ENCODE measurements at regions not wholly inside any gene's neighbourhood (a gene's known extent, or its start where the extent isn't known, plus 50 kb on each side); places are given as distances from the start of the nearest gene placed in this dataset.
A peak's percentile ranks its signal among the peaks of the same experiment; 100 is the strongest.

DNA sequence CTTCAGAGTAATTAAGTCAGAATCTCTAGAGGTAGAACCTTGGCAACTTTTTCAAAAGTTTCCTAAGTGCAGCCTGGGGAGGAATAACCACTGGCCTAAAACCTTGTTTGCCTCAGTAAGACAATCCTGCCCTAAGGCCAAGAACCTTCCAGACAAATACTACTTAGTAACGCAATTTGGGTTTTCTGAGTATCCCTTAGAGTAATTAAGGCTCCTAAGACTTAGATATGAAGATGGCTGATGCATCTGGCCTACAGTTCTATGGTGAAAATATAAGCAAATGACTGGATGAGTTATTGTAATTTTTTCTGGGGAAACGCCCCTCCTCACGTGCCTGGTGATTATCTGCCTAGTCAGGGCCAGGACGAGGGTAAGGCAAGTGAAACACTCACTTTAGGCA, 95.7 kb upstream of the DLX2 start:
- ATAC-seq (no peak), DNase-seq (no peak)
- 85 to 87% (median 85%) methylated on average over 4 of the region's 4 CpGs for WGBS, 3 donors
- intact Hi-C loops (cut with DNase I), result no loop called here
- H3K27me3 ChIP-seq (ENCODE audit: insufficient read depth in 3 of 3, low read length in 2 of 3), result no peaks in the 10 kb centered on the region
- peaks cover 13% of the 10 kb centered on the region for H3K9me3 ChIP-seq
- no peaks in the 10 kb centered on the region for H3K36me3 ChIP-seq (ENCODE audit: insufficient read depth in 1 of 2, low read depth in 1 of 2)
- H3K4me3 ChIP-seq, result no peak overlapping the region
- no peak overlapping the region for H3K27ac ChIP-seq
- H3K4me1 ChIP-seq, result no peaks in the 10 kb centered on the region
- TF ChIP-seq, protein P1, sequence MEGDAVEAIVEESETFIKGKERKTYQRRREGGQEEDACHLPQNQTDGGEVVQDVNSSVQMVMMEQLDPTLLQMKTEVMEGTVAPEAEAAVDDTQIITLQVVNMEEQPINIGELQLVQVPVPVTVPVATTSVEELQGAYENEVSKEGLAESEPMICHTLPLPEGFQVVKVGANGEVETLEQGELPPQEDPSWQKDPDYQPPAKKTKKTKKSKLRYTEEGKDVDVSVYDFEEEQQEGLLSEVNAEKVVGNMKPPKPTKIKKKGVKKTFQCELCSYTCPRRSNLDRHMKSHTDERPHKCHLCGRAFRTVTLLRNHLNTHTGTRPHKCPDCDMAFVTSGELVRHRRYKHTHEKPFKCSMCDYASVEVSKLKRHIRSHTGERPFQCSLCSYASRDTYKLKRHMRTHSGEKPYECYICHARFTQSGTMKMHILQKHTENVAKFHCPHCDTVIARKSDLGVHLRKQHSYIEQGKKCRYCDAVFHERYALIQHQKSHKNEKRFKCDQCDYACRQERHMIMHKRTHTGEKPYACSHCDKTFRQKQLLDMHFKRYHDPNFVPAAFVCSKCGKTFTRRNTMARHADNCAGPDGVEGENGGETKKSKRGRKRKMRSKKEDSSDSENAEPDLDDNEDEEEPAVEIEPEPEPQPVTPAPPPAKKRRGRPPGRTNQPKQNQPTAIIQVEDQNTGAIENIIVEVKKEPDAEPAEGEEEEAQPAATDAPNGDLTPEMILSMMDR (IDR thresholded peaks at IDR 0.05), result no peak

DNA sequence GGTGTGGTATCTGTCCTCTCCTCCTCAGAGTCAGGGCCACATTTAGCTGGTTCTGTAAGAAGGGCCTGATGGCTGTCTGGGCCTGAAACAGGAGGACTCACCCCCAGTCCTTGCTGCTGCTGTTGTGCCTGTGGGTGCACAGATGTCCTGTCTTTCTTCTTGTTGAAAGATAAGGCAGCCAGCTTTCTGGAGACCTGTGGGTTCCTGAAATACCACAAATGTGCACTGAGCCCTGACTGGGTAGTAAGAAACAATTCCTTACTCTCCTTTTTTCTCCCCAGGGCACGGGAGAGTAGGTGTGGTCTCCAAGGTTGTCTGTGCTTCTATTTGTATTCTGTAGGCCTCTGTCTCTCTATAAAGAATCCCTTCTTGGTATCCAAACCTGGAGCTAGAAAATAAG, 96.2 kb upstream of the DLX2 start:
- Histone ChIP-seq H3K4me1 (no peaks in the 10 kb centered on the region), H3K4me3 (no peak overlapping the region), H3K27me3 (ENCODE audit: insufficient read depth in 3 of 3, low read length in 2 of 3) (no peaks in the 10 kb centered on the region), H3K27ac (no peak overlapping the region), H3K36me3 (ENCODE audit: insufficient read depth in 1 of 2, low read depth in 1 of 2) (no peaks in the 10 kb centered on the region), H3K9me3 (peaks cover 8% of the 10 kb centered on the region)
- WGBS, 3 donors, result 82 to 100% (median 84%) methylated on average over 1 of the region's 1 CpG
- TF ChIP-seq, protein P1 (IDR thresholded peaks at IDR 0.05), result no peak
- ATAC-seq (no peak), DNase-seq (no peak)
- intact Hi-C loops (cut with DNase I), result no loop called here

- Histone ChIP-seq H3K36me3 (ENCODE audit: insufficient read depth in 1 of 2, low read depth in 1 of 2) (no peaks in the 10 kb centered on the region), H3K27ac (no peak overlapping the region), H3K9me3 (no peaks in the 10 kb centered on the region), H3K27me3 (ENCODE audit: insufficient read depth in 3 of 3, low read length in 2 of 3) (no peaks in the 10 kb centered on the region), H3K4me3 (no peak overlapping the region), H3K4me1 (no peaks in the 10 kb centered on the region)
- TF ChIP-seq, protein P1 (IDR thresholded peaks at IDR 0.05), result peak; percentile 51
- intact Hi-C loops (cut with DNase I), result no loop called here
- DNase-seq (no peak), ATAC-seq (no peak)
- WGBS, 3 donors, result 72 to 80% (median 75%) methylated on average over 2 of the region's 2 CpGs
These were observed 97.9 kb upstream of the DLX2 start for GRCh38 chr2:172200495-172201085.

DNA sequence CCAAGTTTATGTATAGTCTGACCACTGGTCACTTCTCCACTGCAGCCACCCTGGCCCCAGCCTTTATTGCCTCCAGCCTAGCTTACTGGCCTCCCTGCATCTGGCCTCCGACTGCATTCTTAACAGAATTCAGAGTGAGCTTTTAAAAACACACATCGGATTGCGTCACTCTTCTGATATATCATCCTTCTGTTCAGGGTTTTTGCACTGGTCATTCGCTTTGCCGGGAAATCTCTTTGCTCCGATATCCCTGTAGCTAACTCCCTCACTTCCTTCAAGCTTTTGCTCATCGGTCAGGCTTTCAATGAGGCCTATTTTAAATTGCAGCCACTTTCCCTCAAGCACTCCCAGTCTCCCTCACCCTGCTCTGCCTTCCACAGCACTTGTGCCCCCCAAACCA, 101.6 kb upstream of the DLX2 start:
- WGBS, 3 donors, result 85 to 89% (median 89%) methylated on average over 7 of the region's 7 CpGs
- no peak for DNase-seq
- H3K27ac ChIP-seq, result no peak overlapping the region
- H3K36me3 ChIP-seq (ENCODE audit: insufficient read depth in 1 of 2, low read depth in 1 of 2), result no peaks in the 10 kb centered on the region
- intact Hi-C loops (cut with DNase I), result no loop called here
- H3K9me3 ChIP-seq, result no peaks in the 10 kb centered on the region
- H3K4me1 ChIP-seq, result no peaks in the 10 kb centered on the region
- no peak for ATAC-seq
- no peak overlapping the region for H3K4me3 ChIP-seq
- no peaks in the 10 kb centered on the region for H3K27me3 ChIP-seq (ENCODE audit: insufficient read depth in 3 of 3, low read length in 2 of 3)
- TF ChIP-seq, protein P1 (IDR thresholded peaks at IDR 0.05), result no peak

GRCh38 chr2:172204762-172205161, 102.1 kb upstream of the DLX2 start:
- WGBS, 3 donors, result 81 to 86% (median 83%) methylated on average over 2 of the region's 2 CpGs
- ATAC-seq (no peak), DNase-seq (no peak)
- H3K27me3 ChIP-seq (ENCODE audit: insufficient read depth in 3 of 3, low read length in 2 of 3), result no peaks in the 10 kb centered on the region
- TF ChIP-seq, protein P1 (IDR thresholded peaks at IDR 0.05), result no peak
- H3K4me1 ChIP-seq, result no peaks in the 10 kb centered on the region
- H3K36me3 ChIP-seq (ENCODE audit: insufficient read depth in 1 of 2, low read depth in 1 of 2), result no peaks in the 10 kb centered on the region
- H3K9me3 ChIP-seq, result no peaks in the 10 kb centered on the region
- no peak overlapping the region for H3K4me3 ChIP-seq
- no peak overlapping the region for H3K27ac ChIP-seq
- intact Hi-C loops (cut with DNase I), result no loop called here
